ENCODE measurements at regions not wholly inside any gene's neighbourhood (a gene's known extent, or its start where the extent isn't known, plus 50 kb on each side); places are given as distances from the start of the nearest gene placed in this dataset.

DNA sequence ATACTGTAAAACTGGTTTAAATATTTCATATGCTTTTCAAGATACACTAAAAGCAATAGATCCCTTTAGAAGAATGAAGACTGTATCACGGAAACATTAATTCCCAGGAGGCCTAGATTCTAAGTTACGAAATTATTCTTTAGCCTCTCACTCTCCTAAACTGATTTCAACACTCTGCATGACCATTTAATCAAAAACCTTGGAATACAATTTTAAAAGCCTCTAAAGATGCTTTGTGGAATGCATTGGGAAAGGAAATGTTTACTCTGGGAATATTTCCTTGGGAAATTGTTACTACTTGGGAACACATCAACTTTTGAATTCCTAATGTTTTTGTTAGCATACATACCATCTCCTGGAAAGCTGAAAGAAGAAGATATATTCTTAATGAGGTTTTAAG lies 255.7 kb upstream of the FAR2 start:
- H3K4me1 Mint-ChIP-seq, result no peaks in the 10 kb centered on the region
- no peaks in the 10 kb centered on the region for H3K9me3 Mint-ChIP-seq
- no peak for DNase-seq
- ChIA-PET POLR2A (no interaction called here), CTCF (no interaction called here)
- no peak overlapping the region for H3K4me3 Mint-ChIP-seq
- no peaks in the 10 kb centered on the region for H3K36me3 Mint-ChIP-seq (ENCODE audit: low read depth)
- peaks cover 3% of the 10 kb centered on the region for H3K27me3 Mint-ChIP-seq
- no peak overlapping the region for H3K27ac Mint-ChIP-seq

DNA sequence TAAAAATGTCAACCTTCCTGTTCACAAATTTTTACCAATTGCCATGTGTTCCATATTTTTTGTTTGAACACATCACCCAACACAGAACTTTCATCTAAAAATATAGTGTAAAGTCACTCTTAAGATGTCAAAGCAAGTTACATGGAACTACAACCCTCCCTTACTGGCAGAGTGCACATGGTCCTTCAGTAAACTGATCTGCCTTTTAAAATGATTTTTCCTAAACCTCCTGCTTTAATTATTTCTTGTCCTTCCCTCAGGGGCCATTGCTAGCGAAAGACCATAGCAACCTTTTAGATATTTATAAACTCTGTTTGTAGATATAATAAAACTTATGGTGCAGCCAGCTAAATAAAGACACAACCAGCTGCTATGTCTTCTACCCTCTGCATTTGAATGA lies 255.2 kb upstream of the FAR2 start:
- ChIA-PET POLR2A (no interaction called here), CTCF (no interaction called here)

DNA sequence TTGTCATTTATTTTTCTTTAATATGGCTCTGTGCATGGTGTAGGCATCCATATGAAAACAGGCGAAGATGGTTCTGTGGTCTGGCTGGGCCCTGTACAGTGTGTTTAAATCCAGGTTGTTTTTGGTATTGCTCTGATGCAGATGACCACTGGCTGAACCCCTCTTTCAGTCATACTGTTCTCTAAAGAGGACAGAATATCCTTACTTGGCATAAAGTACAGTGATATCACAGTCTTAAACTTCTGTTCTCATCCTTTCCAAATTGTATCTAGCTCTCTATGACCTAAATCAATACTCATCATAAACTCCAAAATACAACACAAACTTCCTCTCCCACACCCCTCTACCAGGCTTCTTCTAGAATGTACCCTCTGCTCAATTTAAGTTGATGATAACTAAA lies 252.7 kb upstream of the FAR2 start:
- Mint-ChIP-seq H3K27me3 (peaks cover 3% of the 10 kb centered on the region), H3K4me3 (no peak overlapping the region), H3K27ac (no peak overlapping the region), H3K36me3 (ENCODE audit: low read depth) (no peaks in the 10 kb centered on the region), H3K4me1 (no peaks in the 10 kb centered on the region), H3K9me3 (peaks cover 8% of the 10 kb centered on the region)
- CTCF ChIA-PET, result no interaction called here
- POLR2A ChIA-PET, result no interaction called here
- no peak for DNase-seq

More for the DNA sequence above, 255.2 kb upstream of the FAR2 start:
- Mint-ChIP-seq H3K27ac (no peak overlapping the region), H3K4me3 (no peak overlapping the region), H3K36me3 (ENCODE audit: low read depth) (no peaks in the 10 kb centered on the region), H3K4me1 (no peaks in the 10 kb centered on the region), H3K9me3 (no peaks in the 10 kb centered on the region), H3K27me3 (peaks cover 3% of the 10 kb centered on the region)
- DNase-seq, result no peak

DNA sequence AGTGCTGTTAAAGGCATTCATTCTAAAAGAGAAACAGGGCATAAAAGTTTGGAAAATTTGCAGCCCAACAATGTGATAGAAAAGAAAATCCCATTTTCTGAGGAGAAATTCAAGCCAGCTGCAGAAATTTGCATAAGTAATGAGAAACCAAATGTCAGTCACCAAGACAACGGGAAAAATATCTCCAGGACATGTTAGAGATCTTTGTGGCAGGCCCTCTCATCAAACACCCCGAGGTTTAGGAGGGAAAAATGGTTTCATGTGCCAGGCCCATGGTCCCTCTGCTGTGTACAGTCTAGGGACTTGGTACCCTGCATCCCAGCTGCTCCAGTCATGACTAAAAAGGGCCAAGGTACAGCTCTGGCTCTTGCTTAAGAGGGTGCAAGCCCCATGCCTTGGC lies 251.0 kb upstream of the FAR2 start:
- no peak for DNase-seq
- Mint-ChIP-seq H3K4me1 (no peaks in the 10 kb centered on the region), H3K36me3 (ENCODE audit: low read depth) (no peaks in the 10 kb centered on the region), H3K27ac (no peak overlapping the region), H3K27me3 (no peaks in the 10 kb centered on the region), H3K9me3 (peaks cover 8% of the 10 kb centered on the region), H3K4me3 (no peak overlapping the region)
- POLR2A ChIA-PET, result no interaction called here
- CTCF ChIA-PET, result no interaction called here

DNA sequence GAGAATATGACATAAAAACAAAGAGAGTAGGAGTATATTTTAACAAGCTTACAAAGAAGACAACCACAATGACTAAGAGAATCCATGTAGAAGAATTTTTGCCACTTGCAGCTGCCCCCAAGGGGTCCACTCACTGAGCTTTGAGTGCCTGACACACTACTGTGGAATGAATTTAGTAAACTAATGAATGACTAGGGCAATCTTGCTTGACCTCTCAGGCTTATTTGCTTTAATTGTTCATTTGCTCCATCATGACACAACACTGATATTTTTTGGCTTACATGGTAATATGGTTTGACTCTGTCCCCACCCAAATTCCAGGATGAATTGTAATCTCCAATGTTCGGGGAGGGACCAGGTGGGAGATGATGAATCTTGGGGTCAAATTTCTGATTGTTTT lies 249.1 kb upstream of the FAR2 start:
- no peaks in the 10 kb centered on the region for H3K4me1 Mint-ChIP-seq
- no peak overlapping the region for H3K27ac Mint-ChIP-seq
- H3K36me3 Mint-ChIP-seq (ENCODE audit: low read depth), result no peaks in the 10 kb centered on the region
- no peak overlapping the region for H3K4me3 Mint-ChIP-seq
- H3K9me3 Mint-ChIP-seq, result peaks cover 8% of the 10 kb centered on the region
- CTCF ChIA-PET, result no interaction called here
- DNase-seq, result no peak
- no peaks in the 10 kb centered on the region for H3K27me3 Mint-ChIP-seq
- POLR2A ChIA-PET, result no interaction called here

DNA sequence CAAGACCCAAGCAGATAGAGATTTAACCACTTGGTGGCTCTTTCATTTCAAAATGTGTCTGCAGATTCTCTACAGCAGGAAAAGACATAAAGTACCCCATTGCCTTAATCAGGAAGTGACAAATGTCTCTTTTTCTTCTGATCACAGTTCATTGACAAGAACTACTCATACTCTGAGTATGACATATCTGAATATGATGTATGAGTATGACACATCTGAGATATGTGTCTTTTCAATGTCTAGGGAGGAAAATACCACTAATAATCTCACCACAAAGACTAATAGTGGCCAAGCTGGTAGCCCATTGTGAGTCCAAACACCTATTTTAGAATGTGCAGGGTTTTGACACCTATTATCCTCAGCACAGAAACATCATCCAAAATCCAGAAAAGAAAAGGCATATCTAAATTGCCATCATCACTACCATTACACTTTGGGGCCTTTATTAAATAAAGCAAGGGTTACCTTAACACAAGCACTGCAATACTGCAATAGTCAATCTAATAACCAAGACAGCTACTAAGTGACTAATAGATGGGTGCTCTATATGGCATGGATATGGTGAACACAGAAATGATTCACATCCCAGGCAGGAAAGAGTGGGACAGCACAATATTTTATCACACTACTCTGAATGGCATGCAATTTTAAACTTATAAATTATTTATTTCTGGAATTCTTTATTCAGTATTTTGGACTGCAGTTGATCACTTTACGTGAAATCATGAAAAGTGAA lies 243.7 kb upstream of the FAR2 start:
- H3K4me3 Mint-ChIP-seq, result no peak overlapping the region
- POLR2A ChIA-PET, result no interaction called here
- DNase-seq, result no peak
- H3K27ac Mint-ChIP-seq, result no peak overlapping the region
- H3K9me3 Mint-ChIP-seq, result peaks cover 4% of the 10 kb centered on the region
- H3K36me3 Mint-ChIP-seq (ENCODE audit: low read depth), result no peaks in the 10 kb centered on the region
- no peaks in the 10 kb centered on the region for H3K27me3 Mint-ChIP-seq
- H3K4me1 Mint-ChIP-seq, result no peaks in the 10 kb centered on the region
- CTCF ChIA-PET, result no interaction called here

DNA sequence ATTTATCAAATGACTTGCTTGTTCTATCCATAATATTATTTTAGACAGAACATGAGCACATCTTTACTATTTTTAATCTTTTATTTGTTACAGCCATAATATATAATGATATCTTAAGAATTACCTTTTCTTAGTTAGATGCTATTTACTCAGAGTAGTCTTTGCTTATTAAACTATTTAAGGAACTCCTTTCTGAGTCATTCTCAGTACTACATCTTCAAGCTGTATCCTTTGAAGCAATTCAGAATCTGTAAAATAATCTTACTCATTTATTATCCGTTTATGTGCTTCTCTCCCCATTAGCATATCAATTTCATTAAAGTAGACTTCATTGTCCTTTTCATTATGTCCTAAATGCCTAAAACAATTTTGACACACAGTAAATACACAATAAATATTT lies 240.4 kb upstream of the FAR2 start:
- no peak overlapping the region for H3K27ac Mint-ChIP-seq
- no peak for DNase-seq
- no peaks in the 10 kb centered on the region for H3K36me3 Mint-ChIP-seq (ENCODE audit: low read depth)
- ChIA-PET POLR2A (no interaction called here), CTCF (no interaction called here)
- no peaks in the 10 kb centered on the region for H3K27me3 Mint-ChIP-seq
- H3K4me3 Mint-ChIP-seq, result no peak overlapping the region
- peaks cover 8% of the 10 kb centered on the region for H3K9me3 Mint-ChIP-seq
- H3K4me1 Mint-ChIP-seq, result no peaks in the 10 kb centered on the region

DNA sequence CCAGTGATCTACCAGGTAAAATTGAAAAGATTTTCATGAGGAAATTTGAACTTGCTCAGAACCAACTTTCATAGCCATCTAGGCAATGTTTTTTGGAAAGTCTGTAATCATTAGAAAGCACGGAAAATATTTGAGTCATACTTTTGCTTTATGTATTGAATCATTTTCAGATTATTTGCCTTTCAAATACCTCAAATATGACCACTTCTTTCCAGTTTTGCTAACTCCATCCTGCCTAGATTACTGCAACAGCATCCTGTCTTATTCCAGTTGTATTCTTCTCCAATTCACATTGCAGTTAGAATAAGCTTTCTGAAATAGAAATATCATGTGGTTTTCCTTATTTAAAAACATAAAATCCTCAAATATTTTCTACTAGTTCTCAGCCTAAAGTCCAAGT lies 239.8 kb upstream of the FAR2 start:
- Mint-ChIP-seq H3K27me3 (no peaks in the 10 kb centered on the region), H3K4me3 (no peak overlapping the region), H3K4me1 (no peaks in the 10 kb centered on the region), H3K36me3 (ENCODE audit: low read depth) (no peaks in the 10 kb centered on the region), H3K9me3 (peaks cover 14% of the 10 kb centered on the region), H3K27ac (no peak overlapping the region)
- ChIA-PET CTCF (no interaction called here), POLR2A (interaction anchor here (0.6 kb wide), 1 partner anchor 958 kb away, joined by 3 read pairs; no protein-coding TSS in a partner anchor)
- DNase-seq, result no peak

DNA sequence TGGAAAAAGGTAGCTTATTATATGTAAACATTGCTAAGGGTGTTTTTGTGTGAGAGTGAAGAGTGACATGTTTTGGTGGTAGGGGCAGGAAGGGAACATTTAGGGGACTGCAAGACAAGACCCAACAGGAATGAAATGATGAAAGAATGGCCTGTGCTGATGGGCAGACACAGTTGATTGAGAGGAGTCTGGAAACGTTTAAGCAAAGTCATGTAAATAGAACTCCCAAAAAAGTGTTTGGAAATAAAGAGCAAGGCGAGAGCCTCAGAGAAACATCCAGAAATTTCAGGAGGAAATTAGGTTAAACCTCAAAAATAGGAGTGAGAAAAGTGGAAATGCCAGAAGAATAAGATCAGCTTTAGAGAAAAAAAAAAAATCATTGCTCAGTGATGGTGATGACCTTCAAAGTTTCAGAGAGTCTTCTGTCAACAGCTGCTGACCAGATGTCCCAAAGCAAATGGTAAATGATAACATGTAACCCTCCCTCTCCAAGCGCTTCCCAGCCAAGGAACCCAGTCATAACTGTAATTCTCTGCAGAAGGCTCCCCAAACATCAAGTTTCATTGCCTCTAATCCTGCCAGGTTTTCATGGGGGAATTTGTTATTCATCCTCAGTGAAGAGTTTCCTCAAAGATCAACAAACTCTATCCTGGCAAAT lies 223.2 kb upstream of the FAR2 start:
- Mint-ChIP-seq H3K36me3 (ENCODE audit: low read depth) (no peaks in the 10 kb centered on the region), H3K4me3 (no peak overlapping the region), H3K27ac (no peak overlapping the region), H3K27me3 (no peaks in the 10 kb centered on the region), H3K9me3 (peaks cover 2% of the 10 kb centered on the region), H3K4me1 (no peaks in the 10 kb centered on the region)
- DNase-seq, result no peak
- ChIA-PET POLR2A (no interaction called here), CTCF (no interaction called here)

DNA sequence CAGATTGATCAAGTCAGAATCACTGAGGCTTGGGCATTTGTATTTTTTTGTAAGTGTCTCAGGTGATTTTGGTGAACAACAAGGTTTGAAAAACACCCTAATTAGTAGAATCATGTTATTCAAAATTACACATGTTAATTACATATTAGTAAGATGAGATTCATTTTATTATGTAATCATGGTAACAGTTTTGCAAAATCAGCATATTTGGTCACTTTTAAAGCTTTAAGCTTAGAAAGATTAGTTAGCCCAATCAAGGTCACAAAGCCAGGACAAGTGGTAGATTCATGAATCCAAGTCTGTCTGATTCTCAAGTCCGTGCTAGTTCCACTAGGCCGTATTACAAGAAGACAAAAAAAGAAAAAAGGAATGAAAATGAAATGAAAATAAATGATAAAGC lies 218.4 kb upstream of the FAR2 start:
- Mint-ChIP-seq H3K4me1 (no peaks in the 10 kb centered on the region), H3K9me3 (no peaks in the 10 kb centered on the region), H3K27me3 (no peaks in the 10 kb centered on the region), H3K36me3 (ENCODE audit: low read depth) (no peaks in the 10 kb centered on the region), H3K27ac (no peak overlapping the region), H3K4me3 (no peak overlapping the region)
- CTCF ChIA-PET, result no interaction called here
- POLR2A ChIA-PET, result no interaction called here
- no peak for DNase-seq

DNA sequence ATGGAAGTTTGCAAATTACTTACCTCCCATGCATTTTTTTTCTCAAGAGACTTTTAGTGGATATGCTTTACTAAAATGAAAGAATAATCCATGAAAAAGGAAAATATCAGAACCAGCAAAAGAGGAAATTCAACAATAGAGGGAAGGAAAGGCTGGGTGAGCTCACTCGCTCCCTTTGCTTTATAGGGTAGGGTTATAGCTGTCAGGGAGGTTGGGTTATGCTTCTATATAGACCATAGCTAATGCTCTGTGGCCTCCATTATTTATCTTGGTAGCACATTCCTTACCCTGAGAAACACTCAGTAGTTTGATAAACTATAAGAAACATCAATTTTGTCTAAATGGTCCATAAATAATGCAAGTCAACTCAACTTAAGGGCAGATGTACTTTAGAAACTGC lies 215.9 kb upstream of the FAR2 start:
- ChIA-PET CTCF (no interaction called here), POLR2A (no interaction called here)
- Mint-ChIP-seq H3K27me3 (no peaks in the 10 kb centered on the region), H3K4me3 (no peak overlapping the region), H3K36me3 (ENCODE audit: low read depth) (no peaks in the 10 kb centered on the region), H3K27ac (no peak overlapping the region), H3K4me1 (no peaks in the 10 kb centered on the region), H3K9me3 (no peaks in the 10 kb centered on the region)
- DNase-seq, result no peak

DNA sequence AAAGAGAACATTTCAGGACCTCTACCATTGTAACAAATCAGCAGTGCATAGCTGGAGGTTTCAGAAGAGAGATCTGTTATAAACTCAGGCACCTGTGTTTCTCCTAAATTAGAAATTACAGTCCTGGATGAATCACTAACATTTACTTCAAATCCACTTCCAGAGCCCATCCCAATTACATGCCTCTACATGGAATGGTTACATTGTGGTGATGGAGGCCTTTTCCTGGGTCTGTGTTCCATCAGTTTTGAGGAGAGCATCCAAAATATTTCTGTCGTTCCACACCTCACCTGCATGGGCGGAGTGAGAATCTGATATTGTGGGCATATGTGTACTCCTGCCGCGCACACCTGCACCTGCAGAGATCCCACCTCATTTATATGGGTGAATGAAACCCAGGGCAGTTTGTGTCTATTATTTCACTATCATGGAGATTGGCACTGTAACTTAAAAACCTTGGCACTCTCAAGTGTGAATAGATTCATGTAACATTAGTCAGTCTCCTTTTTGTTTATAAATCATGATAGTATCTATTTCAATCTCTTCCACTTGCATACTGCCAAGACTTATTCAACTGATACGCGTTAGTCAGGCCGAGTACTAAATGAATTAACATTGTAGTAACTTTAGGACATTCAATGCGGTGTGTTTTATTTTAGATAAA lies 215.1 kb upstream of the FAR2 start:
- DNase-seq, result no peak
- Mint-ChIP-seq H3K9me3 (no peaks in the 10 kb centered on the region), H3K27ac (no peak overlapping the region), H3K27me3 (no peaks in the 10 kb centered on the region), H3K4me3 (no peak overlapping the region), H3K4me1 (no peaks in the 10 kb centered on the region), H3K36me3 (ENCODE audit: low read depth) (no peaks in the 10 kb centered on the region)
- ChIA-PET POLR2A (no interaction called here), CTCF (no interaction called here)

DNA sequence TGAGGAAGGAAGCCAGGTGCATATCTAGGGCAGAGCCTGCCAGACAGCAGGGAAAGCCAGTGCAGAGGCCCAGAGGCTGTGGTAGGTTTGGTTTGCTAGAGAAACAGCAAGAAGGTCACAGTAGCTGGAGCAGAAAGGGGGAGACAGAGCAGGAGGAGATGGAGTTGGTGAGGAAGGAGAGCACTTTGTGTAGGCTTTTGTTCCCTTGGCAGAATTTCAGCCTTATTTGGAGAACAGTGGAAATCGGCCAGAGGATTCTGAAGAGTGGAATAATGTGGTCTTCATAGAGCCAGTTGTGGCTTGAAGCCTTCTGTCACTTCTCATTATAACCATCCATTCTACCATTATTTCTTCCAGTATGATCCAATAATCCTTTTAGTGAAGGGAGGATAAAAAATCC lies 212.9 kb upstream of the FAR2 start:
- Mint-ChIP-seq H3K27ac (no peak overlapping the region), H3K9me3 (no peaks in the 10 kb centered on the region), H3K4me1 (no peaks in the 10 kb centered on the region), H3K27me3 (no peaks in the 10 kb centered on the region), H3K4me3 (no peak overlapping the region), H3K36me3 (ENCODE audit: low read depth) (no peaks in the 10 kb centered on the region)
- ChIA-PET CTCF (no interaction called here), POLR2A (no interaction called here)
- DNase-seq, result no peak

DNA sequence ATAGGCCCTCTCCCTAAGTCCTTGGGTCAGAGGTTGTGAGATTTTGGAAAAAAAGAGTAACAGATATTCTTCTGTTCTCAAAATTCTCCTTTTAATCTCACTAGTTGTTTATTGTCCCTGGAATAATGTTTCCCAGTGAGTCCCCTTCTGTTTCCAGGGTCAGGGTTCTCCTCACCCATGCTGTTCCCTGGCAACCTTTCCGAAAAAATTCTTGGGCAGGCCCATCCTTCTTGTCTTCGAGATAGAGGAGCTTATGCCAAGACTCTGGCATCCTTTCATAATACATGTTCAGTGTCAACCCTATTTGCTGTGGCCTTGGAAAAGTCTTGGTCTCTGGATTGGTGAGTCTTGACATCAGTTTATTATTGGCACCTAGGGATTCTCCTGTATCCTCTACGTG lies 212.4 kb upstream of the FAR2 start:
- ChIA-PET CTCF (no interaction called here), POLR2A (no interaction called here)
- no peaks in the 10 kb centered on the region for H3K36me3 Mint-ChIP-seq (ENCODE audit: low read depth)
- no peaks in the 10 kb centered on the region for H3K4me1 Mint-ChIP-seq
- H3K27me3 Mint-ChIP-seq, result no peaks in the 10 kb centered on the region
- no peak overlapping the region for H3K4me3 Mint-ChIP-seq
- no peak for DNase-seq
- H3K27ac Mint-ChIP-seq, result no peak overlapping the region
- H3K9me3 Mint-ChIP-seq, result no peaks in the 10 kb centered on the region

All from activated CD4-positive, alpha-beta memory T cell treated with anti-CD3 and anti-CD28 coated beads, Interleukin-2, amount 10 ng/mL, durations not matched to agents 7 days and 5 days (primary cell).